Gastroesophageal sphincter (tissue), 3 donors: ENCODE measurements at regions not wholly inside any gene's neighbourhood (a gene's known extent, or its start where the extent isn't known, plus 50 kb on each side); places are given as distances from the start of the nearest gene placed in this dataset.

ENCODE experiments used
- CTCF ChIP-seq, 4 experiments: fragments of 200-600 bp in 2 of 4; fragments of 450-650 bp in 2 of 4; sonication (generic) in 1 of 4; IDR thresholded peaks; one replicate each; pipeline ENCODE4 v1.5.1; 2017 to 2019; ENCODE audit warnings: antibody characterized with exemption in 4 of 4, mild to moderate bottlenecking in 2 of 4, moderate library complexity in 2 of 4
- POLR2A ChIP-seq, 2 donors: fragments of 450-650 bp; IDR thresholded peaks; one replicate each; pipeline ENCODE4 v1.6.1; 2017; ENCODE audit warnings: antibody characterized with exemption in 2 of 2, mild to moderate bottlenecking in 2 of 2, moderate library complexity in 1 of 2

- TF ChIP-seq CTCF (IDR thresholded peaks at IDR 0.05) (no peak), POLR2A (IDR thresholded peaks at IDR 0.05) (no peak)
These were observed 92.0 kb downstream of the RFLNA start for GRCh38 chr12:124386661-124387527.
